Islet of Langerhans (tissue), 1 donor: ENCODE measurements at regions not wholly inside any gene's neighbourhood (a gene's known extent, or its start where the extent isn't known, plus 50 kb on each side); places are given as distances from the start of the nearest gene placed in this dataset.

Experiments used
- FAIRE-seq: peaks from one replicate; lab custom pipeline; 2011; peaks lifted over from hg19 to GRCh38; lab: Jason Lieb, UNC

DNA sequence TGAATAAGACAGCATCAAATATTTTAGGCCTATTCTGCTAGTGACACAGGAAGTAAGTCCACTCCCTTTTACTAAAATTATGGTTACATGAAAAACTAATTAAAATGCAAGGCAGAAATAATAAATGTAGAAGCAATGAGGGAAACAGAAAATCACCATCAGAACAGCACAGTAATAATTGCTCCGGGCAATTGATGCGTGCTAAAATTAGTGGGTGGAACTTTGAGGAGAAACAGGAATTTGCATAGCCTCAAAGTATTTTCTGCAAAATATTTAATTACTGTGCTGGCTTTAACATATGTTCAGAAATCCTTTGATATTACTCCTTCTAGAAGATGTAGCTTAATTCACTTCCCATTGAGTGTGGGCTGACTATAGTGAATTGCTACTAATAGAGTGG lies 654.3 kb upstream of the RAB6C start:
- no peak for FAIRE-seq

DNA sequence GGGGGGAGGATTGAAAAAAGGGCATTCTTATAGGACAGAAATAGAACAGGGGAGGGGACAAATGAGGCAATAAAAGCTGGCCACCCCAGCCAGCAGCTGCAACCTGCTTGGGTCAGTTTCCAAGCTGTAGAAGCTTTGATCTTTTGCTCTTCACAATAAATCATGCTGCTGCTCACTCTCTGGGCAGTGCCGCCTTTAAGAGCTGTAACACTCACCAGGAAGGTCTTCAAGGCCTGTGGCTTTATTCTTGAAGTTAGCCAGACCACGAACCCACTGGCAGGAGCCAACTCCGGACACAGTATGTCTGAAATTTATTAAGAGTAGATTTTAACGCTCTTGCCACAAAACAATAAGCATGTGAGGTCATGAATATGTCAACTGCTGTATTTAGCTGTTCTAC lies 649.9 kb upstream of the RAB6C start:
- FAIRE-seq, result no peak

DNA sequence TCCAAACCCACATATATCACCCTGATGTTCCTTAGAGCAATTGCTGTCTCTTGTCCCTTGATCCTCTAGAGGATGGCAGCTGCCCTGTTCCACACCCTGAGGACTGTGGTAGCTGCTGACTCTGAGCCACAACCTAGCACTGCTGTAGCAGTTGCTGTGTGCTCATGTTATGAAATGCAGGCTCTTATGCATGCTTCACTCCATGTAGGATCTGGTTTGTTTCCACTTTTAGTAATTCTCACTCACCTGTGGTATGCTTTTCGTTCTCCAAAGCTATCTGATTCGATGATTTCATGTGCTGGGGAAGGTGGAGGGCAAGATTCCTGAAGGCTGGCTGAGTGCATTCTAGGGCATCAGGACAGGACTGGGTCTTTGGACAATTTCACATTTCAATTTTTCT lies 649.0 kb upstream of the RAB6C start:
- no peak for FAIRE-seq

DNA sequence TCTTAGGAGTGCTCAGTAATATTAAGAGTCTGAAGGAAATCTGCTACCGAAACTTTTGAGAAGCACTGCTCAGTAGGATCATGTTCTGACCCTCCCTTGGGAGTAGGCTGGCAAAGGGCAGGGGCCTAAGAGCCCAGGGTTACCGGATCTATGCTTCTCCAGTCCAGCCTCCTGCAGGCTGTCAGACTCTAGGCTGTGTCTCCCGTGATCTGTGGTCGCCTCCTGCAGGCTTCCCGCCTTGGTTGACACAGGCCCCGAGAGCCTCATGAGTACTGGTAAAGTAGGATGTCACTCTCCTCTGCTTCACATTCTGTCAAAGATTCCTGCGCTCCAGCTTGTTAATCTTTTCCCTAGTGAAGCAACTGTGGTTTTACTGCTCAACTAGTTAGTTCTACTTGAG lies 647.8 kb upstream of the RAB6C start:
- no peak for FAIRE-seq

DNA sequence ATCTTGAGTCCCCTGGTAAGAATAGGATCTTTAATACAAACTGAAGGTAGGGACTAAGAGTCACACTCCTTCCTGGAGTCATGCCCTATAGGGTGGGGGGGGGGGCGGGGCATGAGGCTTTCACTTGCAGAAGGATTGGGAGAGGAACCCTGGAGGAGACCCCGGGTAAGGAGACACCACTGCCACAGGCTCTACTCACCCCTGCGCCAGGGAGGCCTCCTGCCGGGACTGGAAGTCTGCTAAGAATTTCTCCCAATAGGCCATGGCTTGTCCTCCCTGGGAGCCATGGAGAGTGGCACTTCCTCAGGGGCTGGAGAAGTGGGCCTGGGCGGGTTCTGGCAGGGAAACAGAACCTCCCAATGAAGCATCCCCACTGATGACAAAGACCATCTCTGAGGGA lies 645.3 kb upstream of the RAB6C start:
- no peak for FAIRE-seq

DNA sequence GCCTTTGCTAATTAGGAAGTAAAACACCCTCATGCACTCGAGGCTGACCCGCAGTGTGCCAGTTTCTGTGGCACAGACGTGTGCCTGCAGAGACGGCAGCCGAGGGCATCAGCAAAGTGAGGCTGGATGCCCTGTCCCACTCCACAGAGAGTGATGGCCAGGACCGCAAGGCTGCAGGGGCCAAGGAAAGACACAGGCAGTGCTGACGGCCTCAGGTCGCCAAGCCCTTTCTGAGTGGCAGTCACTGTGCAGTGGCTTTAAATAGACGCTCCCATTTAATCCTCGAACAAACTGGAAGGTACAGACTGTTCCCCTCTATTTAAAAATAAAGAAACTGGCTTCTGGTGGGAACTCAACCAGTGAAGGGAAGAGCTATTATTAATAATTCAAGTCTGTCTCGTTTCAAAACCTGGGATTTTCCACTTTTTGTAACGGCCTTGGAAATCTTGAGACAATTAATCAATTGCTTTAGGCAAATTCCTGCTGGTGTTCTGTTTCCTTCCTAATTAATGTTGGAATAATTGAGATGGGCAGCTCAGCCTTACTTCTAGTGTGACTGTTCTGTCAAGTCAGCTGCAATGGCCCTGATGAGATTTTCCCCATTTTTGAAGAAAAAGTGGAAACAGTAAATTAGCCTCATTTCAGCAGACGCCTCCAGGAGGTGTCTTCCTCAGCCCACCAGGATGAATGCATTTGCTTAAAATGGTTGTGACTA lies 644.6 kb upstream of the RAB6C start:
- no peak for FAIRE-seq

DNA sequence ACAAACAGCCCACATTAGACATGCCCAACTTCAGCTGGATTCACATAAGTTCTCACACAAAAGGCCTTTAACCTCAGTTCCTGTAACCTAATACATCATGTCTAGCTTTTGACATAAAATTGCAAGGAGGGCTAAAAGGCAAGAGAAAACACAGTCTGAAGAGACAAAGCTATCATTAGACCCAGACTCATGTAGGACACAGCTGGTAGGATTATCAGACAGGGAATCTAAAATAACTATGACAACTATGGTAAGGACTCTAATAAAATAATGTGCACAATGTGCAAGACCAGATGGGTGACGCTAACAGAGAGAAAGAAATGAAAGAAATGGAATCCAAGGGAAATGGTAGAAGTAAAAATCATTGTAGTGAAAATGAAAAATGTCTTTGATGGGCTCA lies 643.2 kb upstream of the RAB6C start:
- no peak for FAIRE-seq

DNA sequence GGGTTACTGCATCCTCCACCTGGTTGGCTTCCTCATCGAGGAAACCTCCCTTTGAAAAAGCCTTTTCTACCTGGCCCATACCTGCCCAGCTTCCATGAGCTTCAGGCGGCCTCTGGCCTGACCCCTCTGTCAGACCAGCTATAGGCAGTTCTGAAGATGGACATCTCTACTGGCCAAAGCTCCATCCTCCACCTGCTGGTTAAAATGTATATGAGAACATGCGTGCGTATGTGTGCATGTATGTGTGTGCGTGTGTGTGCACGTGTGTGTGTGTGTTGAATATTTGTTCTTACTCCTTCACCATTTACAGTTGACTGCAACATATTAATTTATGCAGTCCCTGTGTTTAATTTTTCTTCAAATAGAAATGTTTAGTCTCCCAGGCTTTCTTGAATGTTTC lies 642.4 kb upstream of the RAB6C start:
- no peak for FAIRE-seq

DNA sequence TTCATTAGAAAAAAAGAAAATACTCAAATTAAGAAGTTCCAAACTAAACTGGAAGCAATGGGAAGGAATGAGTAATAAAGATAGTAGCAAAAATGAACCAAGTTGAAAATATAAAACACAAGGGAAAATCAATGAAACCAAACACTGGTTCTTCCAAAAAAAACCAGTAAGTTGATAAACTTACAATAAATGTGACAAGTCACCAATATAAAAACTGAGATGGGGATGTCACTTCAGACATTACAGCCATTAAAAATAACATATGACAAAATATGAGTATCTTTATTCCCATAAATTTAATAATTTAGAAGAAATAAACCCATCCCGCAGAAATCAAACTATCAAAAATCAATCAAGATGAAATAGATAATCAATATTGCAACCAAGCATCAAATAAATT lies 633.9 kb upstream of the RAB6C start:
- no peak for FAIRE-seq

DNA sequence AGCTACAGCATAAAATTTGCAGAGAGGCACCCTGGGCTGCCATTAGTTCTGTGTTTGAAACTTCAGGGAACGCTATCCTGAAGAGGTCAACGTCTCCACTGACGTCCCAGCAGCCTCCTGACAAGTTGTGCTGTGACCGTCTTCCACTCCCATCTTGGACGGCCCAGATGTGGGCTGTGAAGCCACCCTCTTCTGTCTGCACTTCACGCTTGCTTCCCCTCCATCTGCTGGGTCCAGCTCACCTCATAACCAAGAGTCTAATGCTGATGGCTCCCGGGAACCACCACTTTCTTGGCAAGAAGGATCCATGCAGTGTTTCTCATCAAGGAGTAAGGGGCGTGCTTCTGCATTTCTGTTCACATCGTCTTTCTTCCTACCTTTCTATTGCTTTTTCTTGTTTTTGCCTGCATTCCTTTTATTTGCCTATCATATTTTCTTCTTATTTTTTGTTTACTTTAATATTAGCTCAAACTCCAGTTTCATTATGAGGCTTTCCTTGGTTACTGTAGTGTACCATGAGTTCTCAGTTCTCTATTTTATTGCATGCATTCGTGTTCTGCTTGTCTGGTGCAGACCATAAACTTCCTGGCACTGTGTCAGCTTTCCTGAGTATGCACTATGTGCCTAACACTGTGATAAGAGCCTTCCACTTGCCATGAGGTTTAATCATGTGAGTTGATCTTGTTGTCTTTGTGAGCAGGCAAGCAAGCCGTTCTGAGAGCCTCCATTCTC lies 631.8 kb upstream of the RAB6C start:
- no peak for FAIRE-seq

DNA sequence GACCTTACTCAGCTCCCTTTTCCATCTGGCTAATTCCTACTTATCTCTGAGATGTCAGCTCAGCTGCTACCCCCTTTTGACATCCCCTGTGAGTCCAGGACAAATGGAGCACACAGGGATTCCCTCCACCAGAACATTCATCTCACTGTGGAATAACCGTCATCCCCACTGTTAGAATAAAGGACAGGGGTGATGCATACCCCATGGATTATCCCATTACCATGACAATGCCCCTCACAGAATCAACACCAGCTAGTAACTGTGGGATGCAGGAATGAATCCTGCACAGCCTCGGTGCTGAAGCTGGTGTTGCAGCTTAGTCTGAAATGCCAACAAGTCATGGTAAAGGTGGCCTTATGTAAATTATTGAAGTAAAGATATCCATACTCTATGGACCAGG lies 624.8 kb upstream of the RAB6C start:
- no peak for FAIRE-seq

DNA sequence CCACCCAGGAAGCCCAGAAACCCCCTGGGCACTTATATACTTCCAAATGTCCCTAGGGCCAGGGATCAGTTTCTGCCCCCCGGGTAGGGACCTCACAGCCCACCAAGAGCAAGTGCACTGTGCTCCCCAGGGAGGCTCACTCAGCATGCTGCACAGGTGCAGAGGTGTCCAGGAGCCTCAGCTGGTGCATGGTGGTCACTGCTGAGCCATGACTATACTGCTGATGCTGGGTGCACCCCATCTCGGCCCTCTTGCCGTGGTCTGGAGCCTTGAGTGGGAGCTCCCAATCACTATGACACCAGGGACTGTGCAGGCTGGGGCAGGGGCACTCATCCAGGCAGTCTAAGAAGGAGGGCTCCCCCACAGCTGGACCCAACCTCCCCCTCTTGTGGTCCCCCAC lies 617.8 kb upstream of the RAB6C start:
- no peak for FAIRE-seq

DNA sequence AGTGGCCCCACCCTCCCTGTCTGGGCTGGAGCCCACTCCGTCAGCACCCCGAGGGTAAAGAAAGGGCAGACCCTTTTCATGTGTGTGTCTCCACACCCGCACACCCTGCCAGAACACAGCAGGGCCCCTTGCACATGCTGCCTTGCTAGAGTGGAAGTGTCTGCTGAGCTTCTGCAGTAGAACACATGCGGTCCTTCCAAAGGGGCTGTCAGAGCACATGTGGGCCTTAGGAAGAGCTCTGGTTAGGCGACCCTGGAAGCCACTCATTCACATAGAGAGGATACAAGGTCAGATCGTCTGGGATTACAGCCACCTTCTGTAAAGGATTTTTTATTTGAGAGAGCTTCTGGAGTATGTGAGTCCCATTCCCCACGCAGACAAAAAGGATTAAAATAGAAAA lies 613.2 kb upstream of the RAB6C start:
- FAIRE-seq, result no peak

DNA sequence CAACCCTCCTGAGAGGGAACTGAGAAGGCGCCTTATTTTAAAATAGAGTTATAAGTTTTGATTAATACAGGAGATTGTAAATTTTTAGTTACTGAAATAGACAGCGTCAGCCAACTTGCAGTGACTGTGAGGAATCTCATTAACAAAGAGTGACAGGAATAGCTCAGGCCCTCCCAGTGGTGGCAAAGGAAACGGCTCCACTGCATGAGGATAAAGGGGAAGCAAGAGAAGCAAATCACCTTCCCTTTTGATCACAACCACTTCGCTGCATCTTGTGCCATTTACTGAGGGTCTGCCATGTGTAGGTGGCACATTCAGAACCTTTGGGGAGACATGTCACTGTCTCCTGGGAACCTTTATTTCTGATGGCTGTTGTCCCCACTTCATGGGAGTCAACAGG lies 612.4 kb upstream of the RAB6C start:
- FAIRE-seq, result no peak

DNA sequence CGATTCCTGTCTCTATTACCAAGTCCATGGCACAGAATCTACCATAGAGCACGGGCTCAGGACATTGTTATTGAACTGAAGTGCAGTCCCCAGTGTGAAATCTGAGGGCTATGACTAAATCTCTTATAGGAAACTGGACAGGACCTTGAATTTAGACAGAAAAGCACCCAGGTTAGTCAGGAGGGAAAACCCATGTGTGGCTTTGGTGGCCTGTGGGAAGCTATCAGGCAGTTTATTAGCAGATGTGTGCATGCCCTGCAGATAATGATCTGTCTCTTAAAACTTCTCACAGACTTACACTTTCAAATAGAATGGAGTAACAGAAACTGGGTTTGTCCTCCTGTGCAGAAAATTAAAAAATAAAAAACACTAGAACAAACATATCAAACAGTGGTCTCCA lies 610.0 kb upstream of the RAB6C start:
- FAIRE-seq, result no peak

DNA sequence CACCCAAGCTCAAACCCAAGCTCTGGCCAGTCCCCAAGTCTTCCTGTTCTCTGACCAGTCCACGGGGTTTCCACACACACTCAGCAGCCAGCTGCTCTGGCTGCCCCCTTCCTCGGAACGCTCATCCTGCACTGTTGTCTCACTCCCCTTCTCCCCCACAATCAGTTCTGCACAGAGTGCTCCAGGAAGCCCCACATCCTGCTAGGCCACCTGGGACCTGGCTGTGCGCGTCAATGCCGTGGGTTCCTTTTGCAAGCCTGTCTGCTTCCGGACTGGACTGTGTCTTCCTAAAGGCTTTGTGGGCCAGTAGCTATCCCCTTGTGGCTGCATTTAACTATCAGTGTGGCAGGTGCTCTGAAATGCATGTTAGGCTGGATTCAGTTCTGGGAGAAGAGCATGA lies 605.0 kb upstream of the RAB6C start:
- FAIRE-seq, result no peak

DNA sequence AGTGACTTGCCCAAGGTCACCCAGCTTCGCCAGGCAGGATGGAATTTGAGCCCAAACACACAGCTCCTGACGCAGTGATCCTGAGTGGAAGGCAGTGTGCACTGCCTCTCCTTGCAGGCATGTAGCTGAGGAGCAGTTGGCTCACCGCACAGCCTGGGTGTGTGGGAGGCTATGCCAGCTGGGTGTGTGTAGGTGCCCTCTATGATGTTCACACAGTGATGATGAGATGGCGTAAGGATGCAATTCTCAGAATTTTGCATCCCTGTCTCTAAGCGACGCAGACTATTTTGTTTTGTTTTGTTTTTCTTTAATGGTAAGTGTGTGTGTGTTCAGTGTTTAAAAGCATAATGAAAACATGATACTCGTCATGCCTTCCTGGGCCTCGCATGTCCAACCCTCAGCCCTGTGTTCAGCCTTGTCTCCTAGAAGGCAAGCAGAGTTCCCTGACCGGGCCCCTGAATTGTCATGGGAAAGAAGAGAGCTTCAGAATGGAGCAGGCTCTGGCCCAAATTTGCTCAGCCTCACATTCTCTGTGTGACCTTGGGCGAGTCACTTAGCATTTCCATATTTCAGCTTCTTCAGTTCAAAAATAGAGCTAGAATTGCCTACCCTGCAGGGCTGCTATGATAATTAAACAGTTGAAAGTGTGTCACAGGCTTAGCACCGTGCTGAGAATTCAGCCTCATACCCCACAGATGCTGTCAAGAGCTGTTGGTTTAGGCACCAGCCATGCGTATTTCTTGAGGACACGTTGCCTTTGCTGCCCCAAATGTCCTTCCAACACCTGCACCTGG lies 603.6 kb upstream of the RAB6C start:
- no peak for FAIRE-seq

DNA sequence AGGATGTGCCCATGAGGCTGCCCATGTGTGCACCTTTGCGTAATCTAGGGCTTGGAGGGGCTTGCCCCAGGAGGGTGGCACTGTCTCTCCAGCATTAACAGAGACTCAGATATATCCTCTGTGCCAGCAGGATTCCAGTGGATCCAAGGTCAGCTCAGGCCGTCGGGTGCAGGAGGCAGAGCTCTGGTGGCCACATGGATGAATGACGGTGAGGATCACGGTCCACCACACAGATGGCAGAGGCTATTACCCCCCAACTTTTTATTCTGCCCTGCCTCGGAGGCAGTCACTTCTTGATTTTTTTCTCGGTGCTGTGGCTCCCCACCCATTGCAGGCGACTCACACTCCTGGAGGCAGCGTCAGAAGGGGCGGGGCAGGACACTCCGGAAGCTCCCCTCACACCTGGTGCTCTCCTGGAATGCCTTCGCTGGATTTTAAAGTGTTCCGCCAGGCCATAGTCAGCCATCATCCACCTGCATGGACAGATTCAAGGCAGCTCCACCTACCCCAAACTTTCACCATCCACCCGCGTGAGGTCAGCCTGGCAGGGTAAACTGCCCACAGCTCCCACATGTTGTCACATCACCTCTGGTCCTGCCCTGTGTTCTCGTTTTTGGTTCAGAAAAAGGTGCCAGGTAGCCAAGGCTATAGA lies 602.9 kb upstream of the RAB6C start:
- FAIRE-seq, result no peak

DNA sequence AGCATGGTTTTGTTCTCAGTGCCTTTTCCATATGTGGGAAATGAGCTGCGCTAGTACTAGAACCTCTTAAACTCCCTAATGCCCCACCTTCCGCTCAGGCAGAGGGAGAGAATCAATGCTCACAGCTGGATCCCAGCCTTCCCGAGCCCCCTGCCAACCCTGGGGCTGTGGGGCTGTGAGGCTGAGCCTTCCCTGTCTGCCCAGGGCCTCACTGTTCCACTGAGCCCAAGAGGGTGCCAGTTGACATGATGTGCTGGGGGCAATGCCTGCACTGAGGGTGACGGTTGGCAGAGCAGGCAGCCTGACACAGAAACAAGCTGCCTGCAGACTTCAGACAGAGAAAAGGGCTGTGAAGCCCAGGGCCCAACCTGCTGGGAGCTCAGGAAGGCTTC lies 602.4 kb upstream of the RAB6C start:
- no peak for FAIRE-seq

DNA sequence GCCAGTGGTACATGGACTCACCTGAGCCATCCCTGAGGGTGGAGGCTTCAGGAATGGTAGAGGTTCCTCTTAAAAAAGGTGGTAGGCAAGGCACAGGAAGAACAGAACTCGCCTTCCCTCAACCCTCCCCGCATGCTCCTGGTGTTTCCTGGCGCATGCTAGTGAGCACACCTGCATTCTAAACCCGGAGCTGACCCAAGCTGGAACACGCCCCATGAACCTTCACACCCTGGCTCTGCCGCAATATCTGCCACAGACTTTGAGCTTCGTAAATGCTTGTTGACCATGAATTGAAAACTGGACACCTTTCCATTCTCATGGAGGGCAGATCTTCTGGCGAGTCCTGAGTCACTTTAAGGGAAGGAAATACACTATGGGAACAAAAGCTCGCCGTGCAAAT lies 601.3 kb upstream of the RAB6C start:
- FAIRE-seq, result no peak

DNA sequence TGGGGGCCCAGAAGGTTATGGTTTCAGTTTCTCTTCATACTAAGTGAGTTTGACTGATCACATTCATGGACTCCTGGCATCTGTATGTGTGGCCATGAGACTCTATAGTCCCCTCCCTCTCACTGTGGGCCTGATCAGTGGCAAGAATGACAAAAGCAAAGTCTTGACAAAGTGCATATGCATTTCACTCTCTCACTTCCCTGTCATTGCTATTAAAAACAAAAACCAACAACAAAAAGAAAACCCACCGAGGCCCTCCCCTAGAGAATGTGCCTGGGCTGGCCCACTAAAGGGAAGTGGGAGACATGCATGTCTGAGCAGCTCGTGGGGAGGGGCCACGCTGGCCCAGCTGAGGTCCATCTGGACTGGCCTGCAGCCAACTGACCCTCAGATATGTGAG lies 600.1 kb upstream of the RAB6C start:
- no peak for FAIRE-seq

DNA sequence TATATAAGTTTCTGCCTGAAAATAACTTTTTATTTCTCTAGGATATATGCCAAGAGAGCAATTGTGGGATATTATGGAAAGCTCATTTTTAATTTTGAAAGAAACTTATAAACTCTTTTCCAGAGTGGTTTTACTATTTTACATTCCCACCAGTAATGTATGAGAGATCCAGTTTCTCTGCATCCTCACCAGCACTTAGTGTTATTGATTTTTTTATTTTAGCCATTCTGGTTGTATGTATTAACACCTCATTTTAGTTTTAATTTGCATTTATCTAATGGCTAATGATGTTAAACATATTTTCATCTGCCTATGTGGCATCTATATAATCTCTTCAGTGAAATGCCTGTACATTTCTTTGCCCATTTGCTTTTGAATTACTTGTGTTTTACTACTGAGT lies 597.7 kb upstream of the RAB6C start:
- FAIRE-seq, result no peak

DNA sequence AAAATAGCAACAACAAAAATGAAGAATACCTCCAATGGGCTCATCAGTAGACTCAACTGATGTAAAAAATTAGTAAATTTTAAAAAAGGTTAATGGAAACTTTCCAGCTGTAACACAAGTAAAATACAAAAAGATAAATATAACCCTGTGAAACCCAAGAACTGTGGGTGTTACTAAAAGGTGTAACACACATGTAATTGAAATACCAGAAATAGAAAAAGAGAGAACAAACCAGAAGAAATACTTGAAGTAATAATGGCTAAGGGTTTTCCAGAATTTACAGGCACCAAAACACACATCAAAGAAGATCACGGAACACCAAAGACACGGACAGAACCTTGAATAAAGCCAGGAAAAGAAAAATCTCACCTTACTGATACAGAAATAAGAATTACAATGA lies 590.6 kb upstream of the RAB6C start:
- no peak for FAIRE-seq
